H1 (cell line): ENCODE measurements at regions not wholly inside any gene's neighbourhood (a gene's known extent, or its start where the extent isn't known, plus 50 kb on each side); places are given as distances from the start of the nearest gene placed in this dataset.

Experiments
- CTCF ChIA-PET: fragments of 300-600 bp; sonication (Branson Sonifier 250); formaldehyde crosslinking; loops from one replicate; lab custom pipeline; 2021; ENCODE audit not compliant: partially characterized antibody; lab: Charles Lee
- POLR2A ChIA-PET: fragments of 300-600 bp; sonication (Branson Sonifier 250); formaldehyde crosslinking; loops from one replicate; lab custom pipeline; 2021; ENCODE audit warnings: inconsistent platforms; ENCODE audit not compliant: partially characterized antibody; lab: Charles Lee
- DNase-seq, 2 experiments: peaks; one replicate each; pipeline versions ENCODE4 v3.0.0 to v3.0.0-alpha.2; 2010 to 2022; ENCODE audit warnings: low spot score in 2 of 2, low read depth in 1 of 2, mixed read lengths in 1 of 2
- FAIRE-seq: peaks from 2 replicates; lab custom pipeline; 2011; peaks lifted over from hg19 to GRCh38; lab: Jason Lieb, UNC
- H2AFZ ChIP-seq: 2 replicates; pipeline ENCODE4 v1.8.1; 2012; ENCODE audit warnings: low read length, inconsistent platforms
- H2AK5ac ChIP-seq: 2 replicates; pipeline ENCODE4 v1.6.1; 2013; ENCODE audit warnings: low read depth, low read length
- H2BK120ac ChIP-seq: replicated peaks from 2 replicates; pipeline ENCODE3; 2013; ENCODE audit warnings: low read depth, low read length, inconsistent platforms
- H2BK12ac ChIP-seq: 2 replicates; pipeline ENCODE4 v1.6.1; 2013; ENCODE audit warnings: low read depth, low read length
- H2BK15ac ChIP-seq: 2 replicates; pipeline ENCODE4 v1.6.1; 2013; ENCODE audit warnings: low read length
- H2BK20ac ChIP-seq: 2 replicates; pipeline ENCODE4 v1.6.1; 2013; ENCODE audit warnings: low read length
- H2BK5ac ChIP-seq: 2 replicates; pipeline ENCODE4 v1.6.1; 2013; ENCODE audit warnings: low read depth, low read length
- H3K14ac ChIP-seq: 2 replicates; pipeline ENCODE4 v1.6.1; 2013; ENCODE audit warnings: inconsistent platforms; ENCODE audit not compliant: insufficient read length
- H3K18ac ChIP-seq: 2 replicates; pipeline ENCODE4 v1.6.1; 2013; ENCODE audit warnings: low read length; ENCODE audit errors: extremely low read depth
- H3K23ac ChIP-seq: 2 replicates; pipeline ENCODE4 v1.6.1; 2013; ENCODE audit warnings: inconsistent platforms; ENCODE audit not compliant: insufficient read length
- H3K23me2 ChIP-seq: 2 replicates; pipeline ENCODE4 v1.6.1; 2013; ENCODE audit warnings: low read depth, low read length
- H3K27ac ChIP-seq: 2 replicates; pipeline ENCODE4 v1.6.1; 2011; ENCODE audit warnings: low read depth, low read length, inconsistent platforms
- H3K27me3 ChIP-seq, 4 experiments: replicated peaks in 1 of 4; 1 replicate in 1 of 4; 2 replicates in 3 of 4; pipeline versions ENCODE4 v1.6.1 to v1.8.1; 2011 to 2013; ENCODE audit warnings: low read length in 3 of 4, mild to moderate bottlenecking in 3 of 4, inconsistent platforms in 2 of 4, mixed read lengths in 2 of 4, moderate library complexity in 1 of 4; ENCODE audit not compliant: control insufficient read depth in 3 of 4, insufficient read depth in 3 of 4; ENCODE audit errors: extremely low read depth in 1 of 4
- H3K36me3 ChIP-seq, 4 experiments: 2 replicates each; pipeline versions ENCODE4 v1.6.1 to v1.8.1; 2011 to 2013; ENCODE audit warnings: mild to moderate bottlenecking in 4 of 4, low read length in 3 of 4, moderate library complexity in 2 of 4, control low read depth in 1 of 4, inconsistent platforms in 1 of 4; ENCODE audit not compliant: insufficient read depth in 4 of 4, control insufficient read depth in 2 of 4
- H3K4ac ChIP-seq: replicated peaks from 2 replicates; pipeline ENCODE3; 2013; ENCODE audit warnings: low read length, low read depth, mixed read lengths, inconsistent platforms; ENCODE audit not compliant: insufficient read length
- H3K4me1 ChIP-seq, 4 experiments: replicated peaks in 1 of 4; 1 replicate in 1 of 4; 2 replicates in 3 of 4; pipeline versions ENCODE4 v1.6.1 to v1.8.1; 2011 to 2013; ENCODE audit warnings: low read length in 3 of 4, inconsistent platforms in 2 of 4, mixed read lengths in 1 of 4; ENCODE audit not compliant: insufficient read depth in 4 of 4, control insufficient read depth in 3 of 4
- H3K4me2 ChIP-seq, 2 experiments: 2 replicates each; pipeline versions ENCODE4 v1.6.1 to v1.8.1; 2011 to 2013; ENCODE audit warnings: low read depth in 2 of 2, low read length in 2 of 2, control low read depth in 1 of 2, inconsistent platforms in 1 of 2, mild to moderate bottlenecking in 1 of 2; ENCODE audit not compliant: insufficient read depth in 1 of 2
- H3K4me3 ChIP-seq, 4 experiments: fragments of 200-600, 300-600 bp in 1 of 4; sonication (generic), shearing (Covaris generic), sonication (Bioruptor Twin) in 1 of 4; 2 replicates each; pipeline versions ENCODE4 v1.5.1 to v1.8.1; 2011 to 2016; ENCODE audit warnings: low read length in 4 of 4, low read depth in 3 of 4, control low read depth in 2 of 4, inconsistent platforms in 2 of 4, mild to moderate bottlenecking in 2 of 4, mixed read lengths in 1 of 4, moderate library complexity in 1 of 4; ENCODE audit not compliant: insufficient read depth in 2 of 4; ENCODE audit errors: extremely low read depth in 1 of 4
- H3K56ac ChIP-seq: replicated peaks from 2 replicates; pipeline ENCODE3; 2013; ENCODE audit warnings: low read depth, mild to moderate bottlenecking, mixed read lengths, low read length, inconsistent platforms; ENCODE audit not compliant: insufficient read length
- H3K79me1 ChIP-seq: 2 replicates; pipeline ENCODE4 v1.6.1; 2013; ENCODE audit warnings: low read depth, low read length, control low read depth
- H3K79me2 ChIP-seq, 2 experiments: 2 replicates each; pipeline versions ENCODE4 v1.6.1 to v1.8.1; 2012 to 2013; ENCODE audit warnings: low read length in 2 of 2, mild to moderate bottlenecking in 2 of 2, inconsistent platforms in 1 of 2; ENCODE audit not compliant: insufficient read depth in 2 of 2, control insufficient read depth in 1 of 2
- H3K9ac ChIP-seq, 4 experiments: replicated peaks in 1 of 4; 1 replicate in 1 of 4; 2 replicates in 3 of 4; pipeline versions ENCODE4 v1.6.1 to v1.8.1; 2011 to 2013; ENCODE audit warnings: low read depth in 3 of 4, low read length in 3 of 4, control low read depth in 2 of 4, mild to moderate bottlenecking in 2 of 4, moderate library complexity in 2 of 4, inconsistent platforms in 1 of 4; ENCODE audit errors: extremely low read depth in 1 of 4
- H3K9me3 ChIP-seq, 2 experiments: 2 replicates each; pipeline versions ENCODE4 v1.6.1 to v1.8.1; 2012 to 2013; ENCODE audit warnings: mild to moderate bottlenecking in 2 of 2, moderate library complexity in 2 of 2, control low read depth in 1 of 2, inconsistent platforms in 1 of 2, low read depth in 1 of 2, low read length in 1 of 2, mixed read lengths in 1 of 2; ENCODE audit not compliant: insufficient read depth in 2 of 2
- H4K20me1 ChIP-seq, 2 experiments: replicated peaks in 1 of 2; 2 replicates each; pipeline versions ENCODE3 to v1.8.1; 2011 to 2013; ENCODE audit warnings: inconsistent platforms in 2 of 2, low read length in 2 of 2, mild to moderate bottlenecking in 1 of 2; ENCODE audit not compliant: insufficient read depth in 2 of 2, control insufficient read depth in 1 of 2
- H4K5ac ChIP-seq: 2 replicates; pipeline ENCODE4 v1.6.1; 2013; ENCODE audit warnings: low read length, low read depth, mixed read lengths, inconsistent platforms; ENCODE audit not compliant: insufficient read length
- H4K8ac ChIP-seq: 2 replicates; pipeline ENCODE4 v1.8.0; 2013; ENCODE audit warnings: mild to moderate bottlenecking, moderate library complexity, low read length, inconsistent platforms; ENCODE audit not compliant: insufficient read depth; ENCODE audit errors: extremely low read depth
- H4K91ac ChIP-seq: replicated peaks from 2 replicates; pipeline ENCODE3; 2013; ENCODE audit warnings: low read length, mixed read lengths, inconsistent platforms; ENCODE audit not compliant: insufficient read length
- BCL11A ChIP-seq, 2 experiments: IDR thresholded peaks; one replicate each; pipeline ENCODE4 v1.6.1; 2011; ENCODE audit warnings: low read depth in 2 of 2, low read length in 2 of 2, mild to moderate bottlenecking in 2 of 2
- KDM4A ChIP-seq: IDR thresholded peaks from one replicate; pipeline ENCODE4 v1.7.1; 2012; ENCODE audit warnings: low read depth, mild to moderate bottlenecking, moderate library complexity, low read length, inconsistent platforms; ENCODE audit not compliant: severe bottlenecking
- WGBS, 2 experiments: shearing (Covaris generic) in 1 of 2; methylation state at CpG; one replicate each; pipeline versions ENCODE4 v1.1.6 to v1.1.7; 2013 to 2015; ENCODE audit warnings: low lambda C conversion rate in 2 of 2, mixed read lengths in 2 of 2, inconsistent platforms in 1 of 2, low coverage in 1 of 2, missing lambda C conversion rate in 1 of 2; ENCODE audit not compliant: insufficient replicate concordance in 2 of 2, insufficient coverage in 1 of 2, insufficient read length in 1 of 2; ENCODE audit errors: extremely low coverage in 1 of 2, missing lambda C conversion rate in 1 of 2; 5-methylcytosine and 5-hydroxymethylcytosine counted together

GRCh38 chr2:221228214-221228769 lies 343.8 kb downstream of the EPHA4 start:
- H2AFZ ChIP-seq, result no peak overlapping the region

More at GRCh38 chr2:221228214-221228769, 343.8 kb downstream of the EPHA4 start:
- Histone ChIP-seq H3K4me2 (no peak overlapping the region), H2BK15ac (no peak overlapping the region), H2BK12ac (no peak overlapping the region), H3K23me2 (no peaks in the 10 kb centered on the region), H3K9ac (no peak overlapping the region), H2AK5ac (no peak overlapping the region), H3K14ac (no peak overlapping the region), H3K4ac (no peak overlapping the region), H3K79me1 (no peaks in the 10 kb centered on the region), H3K27me3 (no peaks in the 10 kb centered on the region), H3K56ac (no peak overlapping the region), H4K5ac (no peak overlapping the region), H3K9me3 (no peaks in the 10 kb centered on the region), H3K4me1 (no peaks in the 10 kb centered on the region), H4K20me1 (no peaks in the 10 kb centered on the region), H3K4me3 (no peak overlapping the region), H3K23ac (no peak overlapping the region), H4K8ac (no peak overlapping the region), H2BK20ac (no peak overlapping the region), H3K27ac (no peak overlapping the region), H3K18ac (no peak overlapping the region), H4K91ac (no peak overlapping the region), H2BK5ac (no peak overlapping the region), H3K36me3 (no peaks in the 10 kb centered on the region), H2BK120ac (no peak overlapping the region), H3K79me2 (no peaks in the 10 kb centered on the region)
- WGBS, 2 experiments, result 89% methylated on average over 3 of the region's 3 CpGs; no CpG with 5 or more reads in 1 of the 2 experiments
- ChIA-PET CTCF (no interaction called here), POLR2A (no interaction called here)
- DNase-seq (no peak), FAIRE-seq (no peak)
- TF ChIP-seq BCL11A (IDR thresholded peaks at IDR 0.05; ENCODE audit: low read depth in 2 of 2, low read length in 2 of 2), result no peak
- TF ChIP-seq KDM4A, result no peak
